HCT116 (cell line): ENCODE measurements at regions not wholly inside any gene's neighbourhood (a gene's known extent, or its start where the extent isn't known, plus 50 kb on each side); places are given as distances from the start of the nearest gene placed in this dataset.
"Not testable (repeated sequence)": the region's sequence is repeated elsewhere in the genome, so short reads cannot be mapped to it uniquely, and the experiment has no call there.

ENCODE experiments used
- ATAC-seq: fragments of 200-7000 bp; cut with Tn5 transposase; 2 replicates; pipeline ENCODE4 v1.9.1; 2020; ENCODE audit warnings: mild to moderate bottlenecking, moderate library complexity
- BruUV-seq: library from RNA; stranded (reverse); fragments of 400-500 nt; replicated peaks from 2 replicates; lab custom pipeline; 2021; lab: Mats Ljungman, UMichigan
- CTCF ChIA-PET: fragments of 300-600 bp; sonication (Branson Sonifier 250); formaldehyde crosslinking; loops from one replicate; lab custom pipeline; 2021; ENCODE audit warnings: antibody characterized with exemption; lab: Charles Lee
- POLR2A ChIA-PET: fragments of 300-600, 350-600 bp; sonication (Branson Sonifier 250); formaldehyde crosslinking; loops from one replicate; lab custom pipeline; 2021; ENCODE audit warnings: antibody characterized with exemption; lab: Charles Lee
- RAD21 ChIA-PET, 2 experiments: fragments of 300-600 bp; sonication (Branson Sonifier 250); formaldehyde crosslinking; loops; one replicate each; lab custom pipeline; 2023; ENCODE audit warnings: low total read pairs in 2 of 2; ENCODE audit not compliant: uncharacterized antibody in 2 of 2, unreplicated experiment in 2 of 2, low non-redundant PET in 1 of 2; lab: Charles Lee
- DNase-seq: peaks from one replicate; pipeline ENCODE4 v3.0.0-alpha.2; 2010; ENCODE audit warnings: low read depth, low spot score
- H2AFZ ChIP-seq: fragments of 200-600 bp; shearing (Covaris generic), sonication (generic); 2 replicates; pipeline ENCODE4 v1.6.1; 2017; ENCODE audit warnings: low read depth, mixed run types, mixed read lengths, antibody characterized with exemption, low read length; ENCODE audit not compliant: poor library complexity, severe bottlenecking
- H3K27ac ChIP-seq: 2 replicates; pipeline ENCODE4 v1.5.1; 2012; ENCODE audit warnings: low read depth, low read length
- H3K27me3 ChIP-seq: fragments of 200-600 bp; sonication (generic); 2 replicates; pipeline ENCODE4 v1.6.1; 2016; ENCODE audit warnings: mixed run types, low read length, mixed read lengths; ENCODE audit not compliant: insufficient read depth
- H3K36me3 ChIP-seq, 2 experiments: fragments of 200-500 bp in 1 of 2; fragments of 200-600 bp in 1 of 2; sonication (Bioruptor generic) in 1 of 2; sonication (generic) in 1 of 2; 2 replicates each; pipeline versions ENCODE4 v1.5.1 to v1.6.1; 2014 to 2016; ENCODE audit warnings: low read length in 2 of 2, inconsistent platforms in 1 of 2, mixed read lengths in 1 of 2, mixed run types in 1 of 2; ENCODE audit not compliant: insufficient read depth in 2 of 2, control insufficient read depth in 1 of 2
- H3K4me1 ChIP-seq, 2 experiments: fragments of 200-600 bp in 1 of 2; sonication (generic) in 1 of 2; 2 replicates each; pipeline versions ENCODE4 v1.5.1 to v1.6.1; 2012 to 2017; ENCODE audit warnings: low read length in 2 of 2, inconsistent platforms in 1 of 2, mild to moderate bottlenecking in 1 of 2, mixed read lengths in 1 of 2, mixed run types in 1 of 2, moderate library complexity in 1 of 2; ENCODE audit not compliant: insufficient read depth in 2 of 2, control insufficient read depth in 1 of 2
- H3K4me2 ChIP-seq: fragments of 200-600 bp; sonication (generic); 2 replicates; pipeline ENCODE4 v1.6.1; 2017; ENCODE audit warnings: mixed run types, low read length, mixed read lengths
- H3K4me3 ChIP-seq, 2 experiments: fragments of 200-600 bp in 1 of 2; sonication (generic) in 1 of 2; replicated peaks in 1 of 2; 2 replicates each; pipeline ENCODE4 v1.5.1; 2011 to 2016; ENCODE audit warnings: low read length in 2 of 2, control low read depth in 1 of 2, low read depth in 1 of 2, mild to moderate bottlenecking in 1 of 2, mixed read lengths in 1 of 2, mixed run types in 1 of 2
- H3K79me2 ChIP-seq: fragments of 200-600 bp; sonication (generic); 2 replicates; pipeline ENCODE4 v1.6.1; 2017; ENCODE audit warnings: mild to moderate bottlenecking, mixed run types, low read length, moderate library complexity, mixed read lengths; ENCODE audit not compliant: insufficient read depth
- H3K9ac ChIP-seq: fragments of 200-600 bp; sonication (generic); 2 replicates; pipeline ENCODE4 v1.6.1; 2016; ENCODE audit warnings: low read length, mixed read lengths
- H3K9me2 ChIP-seq: fragments of 200-600 bp; sonication (generic), shearing (Covaris generic); 2 replicates; pipeline ENCODE4 v1.6.1; 2017; ENCODE audit warnings: mixed run types, mild to moderate bottlenecking, moderate library complexity; ENCODE audit not compliant: insufficient read depth
- H3K9me3 ChIP-seq, 2 experiments: fragments of 200-500 bp in 1 of 2; fragments of 200-600 bp in 1 of 2; sonication (Bioruptor generic) in 1 of 2; sonication (generic) in 1 of 2; 2 replicates each; pipeline ENCODE4 v1.6.1; 2014 to 2017; ENCODE audit warnings: low read length in 2 of 2, mixed read lengths in 2 of 2, inconsistent platforms in 1 of 2, low read depth in 1 of 2, mild to moderate bottlenecking in 1 of 2, mixed run types in 1 of 2, moderate library complexity in 1 of 2; ENCODE audit not compliant: control insufficient read depth in 1 of 2, insufficient read depth in 1 of 2
- H4K20me1 ChIP-seq: fragments of 200-600 bp; sonication (generic), shearing (Covaris generic); 2 replicates; pipeline ENCODE4 v1.6.1; 2017; ENCODE audit warnings: mixed run types, mild to moderate bottlenecking, moderate library complexity; ENCODE audit not compliant: insufficient read depth
- JUND ChIP-seq: IDR thresholded peaks from 2 replicates; pipeline ENCODE4 v1.6.1; 2012
- POLR2A ChIP-seq: IDR thresholded peaks from 2 replicates; pipeline ENCODE4 v1.7.0; 2011; ENCODE audit warnings: borderline replicate concordance; ENCODE audit not compliant: insufficient read depth, insufficient read length; ENCODE audit errors: extremely low read depth
- POLR2AphosphoS5 ChIP-seq: IDR thresholded peaks from 2 replicates; pipeline ENCODE4 v1.6.1; 2011; ENCODE audit warnings: mild to moderate bottlenecking, low read depth, low read length, moderate library complexity
- RAD21 ChIP-seq: IDR thresholded peaks from 2 replicates; pipeline ENCODE4 v1.6.1; 2012; ENCODE audit warnings: low read depth, mild to moderate bottlenecking
- REST ChIP-seq: IDR thresholded peaks from 2 replicates; pipeline ENCODE4 v1.6.1; 2012; ENCODE audit warnings: low read depth
- YY1 ChIP-seq: IDR thresholded peaks from 2 replicates; pipeline ENCODE4 v1.6.1; 2011; ENCODE audit warnings: low read length, low read depth, moderate library complexity, mild to moderate bottlenecking; ENCODE audit not compliant: insufficient replicate concordance; ENCODE audit errors: extremely low read depth
- intact Hi-C: fragments of 100-400 bp; cut with micrococcal nuclease; formaldehyde crosslinking; loops from 2 replicates; pipeline ENCODE4 v1.10.0; 2022
- TF ChIP-seq, protein P1 (sequence below): IDR thresholded peaks from 2 replicates; pipeline ENCODE4 v1.6.1; 2012
- TF ChIP-seq, protein P2 (sequence below), 3 experiments: fragments of 200-600 bp in 1 of 3; sonication (generic) in 1 of 3; IDR thresholded peaks in 2 of 3; conservative IDR thresholded peaks in 1 of 3; 2 replicates each; pipeline ENCODE4 v1.5.1; 2012 to 2017; ENCODE audit warnings: low read depth in 2 of 3, low read length in 2 of 3, antibody characterized with exemption in 1 of 3, borderline replicate concordance in 1 of 3, control low read depth in 1 of 3, mild to moderate bottlenecking in 1 of 3, mixed read lengths in 1 of 3, mixed run types in 1 of 3, moderate library complexity in 1 of 3; ENCODE audit not compliant: insufficient read depth in 1 of 3

GRCh38 chr5:26326153-26326759 lies 712.1 kb downstream of the CDH9 start:
- intact Hi-C loops = no loop called here
- no peaks in the 10 kb centered on the region for H3K9me2 ChIP-seq
- POLR2A ChIA-PET = no interaction called here
- no peaks in the 10 kb centered on the region for H3K4me1 ChIP-seq
- H3K27ac ChIP-seq = no peak overlapping the region
- no peak overlapping the region for H3K9ac ChIP-seq
- peaks cover 5 to 9% of the 10 kb centered on the region in 2 experiments; a peak in 2 of 4 replicates for H3K9me3 ChIP-seq
- H3K27me3 ChIP-seq = no peaks in the 10 kb centered on the region
- no peaks in the 10 kb centered on the region for H3K36me3 ChIP-seq
- TF ChIP-seq JUND = no peak
- TF ChIP-seq, protein P1, sequence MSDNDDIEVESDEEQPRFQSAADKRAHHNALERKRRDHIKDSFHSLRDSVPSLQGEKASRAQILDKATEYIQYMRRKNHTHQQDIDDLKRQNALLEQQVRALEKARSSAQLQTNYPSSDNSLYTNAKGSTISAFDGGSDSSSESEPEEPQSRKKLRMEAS = no peak
- TF ChIP-seq, protein P2, sequence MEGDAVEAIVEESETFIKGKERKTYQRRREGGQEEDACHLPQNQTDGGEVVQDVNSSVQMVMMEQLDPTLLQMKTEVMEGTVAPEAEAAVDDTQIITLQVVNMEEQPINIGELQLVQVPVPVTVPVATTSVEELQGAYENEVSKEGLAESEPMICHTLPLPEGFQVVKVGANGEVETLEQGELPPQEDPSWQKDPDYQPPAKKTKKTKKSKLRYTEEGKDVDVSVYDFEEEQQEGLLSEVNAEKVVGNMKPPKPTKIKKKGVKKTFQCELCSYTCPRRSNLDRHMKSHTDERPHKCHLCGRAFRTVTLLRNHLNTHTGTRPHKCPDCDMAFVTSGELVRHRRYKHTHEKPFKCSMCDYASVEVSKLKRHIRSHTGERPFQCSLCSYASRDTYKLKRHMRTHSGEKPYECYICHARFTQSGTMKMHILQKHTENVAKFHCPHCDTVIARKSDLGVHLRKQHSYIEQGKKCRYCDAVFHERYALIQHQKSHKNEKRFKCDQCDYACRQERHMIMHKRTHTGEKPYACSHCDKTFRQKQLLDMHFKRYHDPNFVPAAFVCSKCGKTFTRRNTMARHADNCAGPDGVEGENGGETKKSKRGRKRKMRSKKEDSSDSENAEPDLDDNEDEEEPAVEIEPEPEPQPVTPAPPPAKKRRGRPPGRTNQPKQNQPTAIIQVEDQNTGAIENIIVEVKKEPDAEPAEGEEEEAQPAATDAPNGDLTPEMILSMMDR (IDR thresholded peaks at IDR 0.05 in 2 of 3, conservative IDR thresholded peaks at IDR 0.05 in 1 of 3; ENCODE audit: borderline replicate concordance in 1 of 3, insufficient read depth in 1 of 3, low read depth in 2 of 3, low read length in 2 of 3) = no peak
- TF ChIP-seq POLR2A = no peak
- TF ChIP-seq YY1 = no peak
- TF ChIP-seq POLR2AphosphoS5 = no peak
- TF ChIP-seq RAD21 = no peak
- TF ChIP-seq REST = no peak
- TF ChIP-seq, all 23 proteins: peak for 0
- H2AFZ ChIP-seq = no peak overlapping the region
- no peaks in the 10 kb centered on the region for H3K79me2 ChIP-seq
- H3K4me2 ChIP-seq = no peak overlapping the region
- DNase-seq (no peak), ATAC-seq (no peak)
- H4K20me1 ChIP-seq = no peaks in the 10 kb centered on the region
- CTCF ChIA-PET = no interaction called here
- RAD21 ChIA-PET = no interaction called here
- no TSS peak for BruUV-seq
- H3K4me3 ChIP-seq = no peak overlapping the region

GRCh38 chr5:26325432-26325831 lies 713.0 kb downstream of the CDH9 start:
- H3K4me2 ChIP-seq, intact Hi-C loops, H3K9ac ChIP-seq, RAD21 ChIA-PET, H3K27ac ChIP-seq, BruUV-seq, POLR2A ChIA-PET, H3K79me2 ChIP-seq, CTCF ChIA-PET, H3K36me3 ChIP-seq, H3K4me1 ChIP-seq, H3K9me2 ChIP-seq, DNase-seq, H3K4me3 ChIP-seq, H2AFZ ChIP-seq, ATAC-seq, H4K20me1 ChIP-seq, H3K27me3 ChIP-seq: not testable (repeated sequence)
- peaks cover 5 to 15% of the 10 kb centered on the region in 2 experiments; a peak in 2 of 4 replicates for H3K9me3 ChIP-seq
